Astrocyte of the cerebellum (primary cell): ENCODE measurements at regions not wholly inside any gene's neighbourhood (a gene's known extent, or its start where the extent isn't known, plus 50 kb on each side); places are given as distances from the start of the nearest gene placed in this dataset.

ENCODE experiments used
- DNase-seq: peaks from one replicate; pipeline ENCODE4 v3.0.0-alpha.2; 2011; ENCODE audit warnings: low read depth
- H3K4me3 ChIP-seq: 2 replicates; pipeline ENCODE4 v1.5.1; 2011; ENCODE audit warnings: mild to moderate bottlenecking, low read depth, low read length, moderate library complexity
- CTCF ChIP-seq: IDR thresholded peaks from 2 replicates; pipeline ENCODE4 v1.5.1; 2012; ENCODE audit warnings: low read length, low read depth, moderate library complexity, mild to moderate bottlenecking; ENCODE audit errors: missing control alignments
- in situ Hi-C: cut with HindIII; loops from 2 replicates; pipeline ENCODE4 v1.10.0; 2017; ENCODE audit warnings: low sequenced_read_pairs

- H3K4me3 ChIP-seq = no peak overlapping the region
- no peak for DNase-seq
- no peak for TF ChIP-seq CTCF
- in situ Hi-C loops = no loop called here
These were observed 64.9 kb upstream of the AFDN start for GRCh38 chr6:167761794-167762258.

- H3K4me3 ChIP-seq = no peak overlapping the region
- DNase-seq = peak; percentile 6
- TF ChIP-seq CTCF = no peak
- in situ Hi-C loops = no loop called here
These were observed 64.3 kb upstream of the AFDN start for GRCh38 chr6:167762259-167762962.

- no peak for TF ChIP-seq CTCF
- no peak for DNase-seq
- in situ Hi-C loops = no loop called here
- no peak overlapping the region for H3K4me3 ChIP-seq
These were observed 63.4 kb upstream of the AFDN start for GRCh38 chr6:167763056-167763944.

- no peak for TF ChIP-seq CTCF
- DNase-seq = no peak
- H3K4me3 ChIP-seq = no peak overlapping the region
- in situ Hi-C loops = no loop called here
These were observed 62.5 kb upstream of the AFDN start for GRCh38 chr6:167764215-167764614.

GRCh38 chr6:167764713-167765479 is 61.8 kb upstream of the AFDN start:
- no peak for TF ChIP-seq CTCF

More at GRCh38 chr6:167764713-167765479, 61.8 kb upstream of the AFDN start:
- no peak for DNase-seq
- in situ Hi-C loops = no loop called here
- H3K4me3 ChIP-seq = no peak overlapping the region
